A673 (cell line): ENCODE measurements at regions not wholly inside any gene's neighbourhood (a gene's known extent, or its start where the extent isn't known, plus 50 kb on each side); places are given as distances from the start of the nearest gene placed in this dataset.

Experiments
- BruUV-seq: library from RNA; stranded (reverse); fragments of 400-500 nt; replicated peaks from 2 replicates; lab custom pipeline; 2021; lab: Mats Ljungman, UMichigan
- CTCF ChIA-PET: fragments of 300-600 bp; sonication (Branson Sonifier 250); formaldehyde crosslinking; loops from one replicate; lab custom pipeline; 2022; ENCODE audit warnings: antibody characterized with exemption; lab: Charles Lee
- POLR2A ChIA-PET: fragments of 300-600 bp; sonication (Branson Sonifier 250); formaldehyde crosslinking; loops from one replicate; lab custom pipeline; 2022; ENCODE audit warnings: antibody characterized with exemption; ENCODE audit not compliant: low non-redundant PET; lab: Charles Lee
- DNase-seq: peaks from one replicate; pipeline ENCODE4 v3.0.0-alpha.2; 2015; ENCODE audit warnings: low spot score
- H3K27ac ChIP-seq: fragments of 200-600 bp; sonication (generic); 2 replicates; pipeline ENCODE4 v1.5.1; 2016; ENCODE audit warnings: mixed run types, low read depth, mild to moderate bottlenecking, mixed read lengths, antibody characterized with exemption, low read length; ENCODE audit not compliant: poor library complexity, severe bottlenecking
- H3K27me3 ChIP-seq: fragments of 200-600 bp; sonication (generic); replicated peaks from 2 replicates; pipeline ENCODE4 v1.6.1; 2017; ENCODE audit warnings: mixed run types, low read depth, mild to moderate bottlenecking, mixed read lengths, antibody characterized with exemption, low read length; ENCODE audit not compliant: insufficient read depth, poor library complexity
- H3K36me3 ChIP-seq: fragments of 200-600 bp; sonication (generic); 2 replicates; pipeline ENCODE4 v1.6.1; 2016; ENCODE audit warnings: mixed run types, mild to moderate bottlenecking, mixed read lengths, antibody characterized with exemption, low read length; ENCODE audit not compliant: insufficient read depth, poor library complexity, severe bottlenecking
- H3K4me1 ChIP-seq: fragments of 200-600 bp; sonication (generic); 2 replicates; pipeline ENCODE4 v1.6.1; 2017; ENCODE audit warnings: mixed run types, mild to moderate bottlenecking, mixed read lengths, antibody characterized with exemption, low read length; ENCODE audit not compliant: insufficient read depth, poor library complexity, severe bottlenecking
- H3K4me3 ChIP-seq: fragments of 200-600 bp; sonication (generic); 2 replicates; pipeline ENCODE4 v1.5.1; 2016; ENCODE audit warnings: low read depth, mixed run types, mild to moderate bottlenecking, mixed read lengths, low read length; ENCODE audit not compliant: poor library complexity, severe bottlenecking
- H3K9me3 ChIP-seq: fragments of 200-600 bp; sonication (generic); 2 replicates; pipeline ENCODE4 v1.6.1; 2016; ENCODE audit warnings: mixed run types, low read depth, mild to moderate bottlenecking, mixed read lengths, antibody characterized with exemption, low read length; ENCODE audit not compliant: poor library complexity, severe bottlenecking
- EZH2 ChIP-seq: fragments of 200-600 bp; sonication (generic); IDR thresholded peaks from 2 replicates; pipeline ENCODE4 v1.6.1; 2017; ENCODE audit warnings: borderline replicate concordance, low read depth, mild to moderate bottlenecking, mixed read lengths, antibody characterized with exemption, low read length; ENCODE audit not compliant: poor library complexity, severe bottlenecking
- intact Hi-C: fragments of 100-400 bp; cut with micrococcal nuclease; formaldehyde crosslinking; loops from one replicate; pipeline ENCODE4 v1.10.0; 2022; ENCODE audit not compliant: unreplicated experiment
- TF ChIP-seq, protein P1 (sequence below): fragments of 300-800, 200-600 bp; sonication (generic); conservative IDR thresholded peaks from 2 replicates; pipeline ENCODE4 v1.5.1; 2017; ENCODE audit warnings: low read depth, mild to moderate bottlenecking, antibody characterized with exemption, low read length, moderate library complexity, mixed read lengths

DNA sequence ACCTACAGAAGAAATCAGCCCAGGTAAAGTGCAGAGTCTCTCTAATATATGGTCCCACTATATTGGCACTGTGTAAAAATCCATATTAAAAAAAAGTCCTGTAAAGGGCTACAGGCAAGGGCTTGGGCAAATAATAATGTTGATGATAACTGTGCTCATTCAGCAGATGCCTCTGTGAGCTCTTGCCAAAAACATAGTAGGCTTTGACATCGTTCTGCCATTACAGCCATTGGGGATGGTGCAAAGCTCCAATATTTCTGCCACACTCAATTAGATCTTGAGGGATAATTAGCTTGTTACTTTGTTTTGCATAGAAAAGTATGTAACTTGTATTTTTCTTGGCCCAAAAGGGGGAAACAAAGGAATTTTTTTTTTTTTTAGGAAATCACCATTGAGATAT is 645.5 kb upstream of the FAM241A start:
- H3K27ac ChIP-seq: no peak overlapping the region
- CTCF ChIA-PET: no interaction called here

GRCh38 chr4:111500858-111501257 is 644.4 kb upstream of the FAM241A start:
- no peak for DNase-seq
- no TSS peak for BruUV-seq
- TF ChIP-seq, protein P1, sequence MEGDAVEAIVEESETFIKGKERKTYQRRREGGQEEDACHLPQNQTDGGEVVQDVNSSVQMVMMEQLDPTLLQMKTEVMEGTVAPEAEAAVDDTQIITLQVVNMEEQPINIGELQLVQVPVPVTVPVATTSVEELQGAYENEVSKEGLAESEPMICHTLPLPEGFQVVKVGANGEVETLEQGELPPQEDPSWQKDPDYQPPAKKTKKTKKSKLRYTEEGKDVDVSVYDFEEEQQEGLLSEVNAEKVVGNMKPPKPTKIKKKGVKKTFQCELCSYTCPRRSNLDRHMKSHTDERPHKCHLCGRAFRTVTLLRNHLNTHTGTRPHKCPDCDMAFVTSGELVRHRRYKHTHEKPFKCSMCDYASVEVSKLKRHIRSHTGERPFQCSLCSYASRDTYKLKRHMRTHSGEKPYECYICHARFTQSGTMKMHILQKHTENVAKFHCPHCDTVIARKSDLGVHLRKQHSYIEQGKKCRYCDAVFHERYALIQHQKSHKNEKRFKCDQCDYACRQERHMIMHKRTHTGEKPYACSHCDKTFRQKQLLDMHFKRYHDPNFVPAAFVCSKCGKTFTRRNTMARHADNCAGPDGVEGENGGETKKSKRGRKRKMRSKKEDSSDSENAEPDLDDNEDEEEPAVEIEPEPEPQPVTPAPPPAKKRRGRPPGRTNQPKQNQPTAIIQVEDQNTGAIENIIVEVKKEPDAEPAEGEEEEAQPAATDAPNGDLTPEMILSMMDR: no peak
- no peak for TF ChIP-seq EZH2
- Histone ChIP-seq H3K4me3 (no peak overlapping the region), H3K27ac (no peak overlapping the region), H3K27me3 (no peaks in the 10 kb centered on the region), H3K36me3 (no peaks in the 10 kb centered on the region), H3K4me1 (no peaks in the 10 kb centered on the region), H3K9me3 (no peaks in the 10 kb centered on the region)
- intact Hi-C loops: no loop called here
- ChIA-PET CTCF (no interaction called here), POLR2A (no interaction called here)

More for the DNA sequence above, 645.5 kb upstream of the FAM241A start:
- H3K4me3 ChIP-seq: no peak overlapping the region
- H3K27me3 ChIP-seq: no peaks in the 10 kb centered on the region
- DNase-seq: no peak
- intact Hi-C loops: no loop called here
- POLR2A ChIA-PET: no interaction called here
- TF ChIP-seq, protein P1: no peak
- no peak for TF ChIP-seq EZH2
- no peaks in the 10 kb centered on the region for H3K36me3 ChIP-seq
- H3K9me3 ChIP-seq: no peaks in the 10 kb centered on the region
- H3K4me1 ChIP-seq: no peaks in the 10 kb centered on the region
- no TSS peak for BruUV-seq

DNA sequence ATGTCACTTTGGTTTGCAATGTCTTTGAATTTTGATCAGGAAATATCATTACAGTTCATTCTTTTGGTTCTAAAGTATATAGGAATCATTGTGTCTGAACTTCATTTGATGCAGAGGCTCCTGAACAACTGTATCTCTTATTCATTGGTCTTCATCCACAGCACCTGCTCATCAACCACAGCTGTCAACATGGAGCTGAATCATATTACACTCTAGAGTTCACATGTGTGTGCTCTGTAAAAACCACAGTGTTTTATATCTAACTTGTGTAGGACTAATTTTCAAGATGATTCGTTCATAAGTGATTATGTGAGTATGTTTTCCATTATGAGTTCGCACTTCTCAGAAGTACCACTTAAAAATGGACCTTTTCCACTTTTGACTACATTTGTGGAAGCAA is 643.3 kb upstream of the FAM241A start:
- intact Hi-C loops: no loop called here
- Histone ChIP-seq H3K27me3 (no peaks in the 10 kb centered on the region), H3K9me3 (no peaks in the 10 kb centered on the region), H3K4me3 (no peak overlapping the region), H3K27ac (no peak overlapping the region), H3K4me1 (no peaks in the 10 kb centered on the region), H3K36me3 (no peaks in the 10 kb centered on the region)
- DNase-seq: no peak
- BruUV-seq: no TSS peak
- POLR2A ChIA-PET: no interaction called here
- CTCF ChIA-PET: no interaction called here
- TF ChIP-seq, protein P1: no peak
- no peak for TF ChIP-seq EZH2
